ENCODE measurements at regions not wholly inside any gene's neighbourhood (a gene's known extent, or its start where the extent isn't known, plus 50 kb on each side); places are given as distances from the start of the nearest gene placed in this dataset.

- no peaks in the 10 kb centered on the region for H3K36me3 Mint-ChIP-seq (ENCODE audit: unreplicated experiment)
- no peak for TF ChIP-seq CTCF (IDR thresholded peaks at IDR 0.05)
- H3K4me1 Mint-ChIP-seq (ENCODE audit: unreplicated experiment) = peaks cover 11% of the 10 kb centered on the region
- no peak overlapping the region for H3K4me3 Mint-ChIP-seq (ENCODE audit: unreplicated experiment)
- H3K27me3 Mint-ChIP-seq (ENCODE audit: unreplicated experiment) = no peaks in the 10 kb centered on the region
- no peak overlapping the region for H3K27ac Mint-ChIP-seq (ENCODE audit: unreplicated experiment)
- peaks cover 5% of the 10 kb centered on the region for H3K9me3 Mint-ChIP-seq (ENCODE audit: unreplicated experiment)
- no peak for DNase-seq (ENCODE audit: extremely low spot score, unreplicated experiment)
Observed at GRCh38 chrX:69110116-69110530, 55.1 kb downstream of the PJA1 start.

GRCh38 chrX:69109706-69110105 is 55.5 kb downstream of the PJA1 start:
- no peaks in the 10 kb centered on the region for H3K36me3 Mint-ChIP-seq (ENCODE audit: unreplicated experiment)
- H3K4me3 Mint-ChIP-seq (ENCODE audit: unreplicated experiment) = no peak overlapping the region
- H3K27ac Mint-ChIP-seq (ENCODE audit: unreplicated experiment) = no peak overlapping the region
- H3K4me1 Mint-ChIP-seq (ENCODE audit: unreplicated experiment) = peaks cover 11% of the 10 kb centered on the region
- TF ChIP-seq CTCF (IDR thresholded peaks at IDR 0.05) = no peak
- H3K9me3 Mint-ChIP-seq (ENCODE audit: unreplicated experiment) = peaks cover 5% of the 10 kb centered on the region
- DNase-seq (ENCODE audit: extremely low spot score, unreplicated experiment) = no peak
- H3K27me3 Mint-ChIP-seq (ENCODE audit: unreplicated experiment) = no peaks in the 10 kb centered on the region

- Mint-ChIP-seq H3K27me3 (ENCODE audit: unreplicated experiment) (no peaks in the 10 kb centered on the region), H3K36me3 (ENCODE audit: unreplicated experiment) (no peaks in the 10 kb centered on the region), H3K27ac (ENCODE audit: unreplicated experiment) (no peak overlapping the region), H3K4me3 (ENCODE audit: unreplicated experiment) (no peak overlapping the region), H3K4me1 (ENCODE audit: unreplicated experiment) (peaks cover 11% of the 10 kb centered on the region), H3K9me3 (ENCODE audit: unreplicated experiment) (peaks cover 5% of the 10 kb centered on the region)
- no peak for DNase-seq (ENCODE audit: extremely low spot score, unreplicated experiment)
- TF ChIP-seq CTCF (IDR thresholded peaks at IDR 0.05) = no peak
Observed at GRCh38 chrX:69109036-69109663, 56.1 kb downstream of the PJA1 start.

- TF ChIP-seq CTCF (IDR thresholded peaks at IDR 0.05) = no peak
- H3K9me3 Mint-ChIP-seq (ENCODE audit: unreplicated experiment) = no peaks in the 10 kb centered on the region
- no peak overlapping the region for H3K27ac Mint-ChIP-seq (ENCODE audit: unreplicated experiment)
- no peak for DNase-seq (ENCODE audit: extremely low spot score, unreplicated experiment)
- no peaks in the 10 kb centered on the region for H3K36me3 Mint-ChIP-seq (ENCODE audit: unreplicated experiment)
- H3K27me3 Mint-ChIP-seq (ENCODE audit: unreplicated experiment) = no peaks in the 10 kb centered on the region
- H3K4me3 Mint-ChIP-seq (ENCODE audit: unreplicated experiment) = no peak overlapping the region
- peaks cover 11% of the 10 kb centered on the region for H3K4me1 Mint-ChIP-seq (ENCODE audit: unreplicated experiment)
Observed at GRCh38 chrX:69107747-69108401, 57.4 kb downstream of the PJA1 start.

GRCh38 chrX:69107231-69107739 is 58.0 kb downstream of the PJA1 start:
- Mint-ChIP-seq H3K36me3 (ENCODE audit: unreplicated experiment) (no peaks in the 10 kb centered on the region), H3K9me3 (ENCODE audit: unreplicated experiment) (no peaks in the 10 kb centered on the region), H3K27ac (ENCODE audit: unreplicated experiment) (no peak overlapping the region), H3K4me3 (ENCODE audit: unreplicated experiment) (no peak overlapping the region), H3K4me1 (ENCODE audit: unreplicated experiment) (peaks cover 13% of the 10 kb centered on the region), H3K27me3 (ENCODE audit: unreplicated experiment) (no peaks in the 10 kb centered on the region)
- no peak for TF ChIP-seq CTCF (IDR thresholded peaks at IDR 0.05)
- no peak for DNase-seq (ENCODE audit: extremely low spot score, unreplicated experiment)
